H9 (cell line): ENCODE measurements at regions not wholly inside any gene's neighbourhood (a gene's known extent, or its start where the extent isn't known, plus 50 kb on each side); places are given as distances from the start of the nearest gene placed in this dataset.

ENCODE experiments used
- DNase-seq: peaks from one replicate; pipeline ENCODE4 v3.0.0-alpha.2; 2017
- H2AFZ ChIP-seq: one replicate; pipeline ENCODE4 v1.6.1; 2013; ENCODE audit warnings: mild to moderate bottlenecking, low read length, control low read depth, moderate library complexity
- H2AK5ac ChIP-seq: 2 replicates; pipeline ENCODE4 v1.6.1; 2013; ENCODE audit warnings: low read length, control low read depth, mixed read lengths; ENCODE audit not compliant: insufficient read length
- H2BK120ac ChIP-seq: one replicate; pipeline ENCODE4 v1.6.1; 2013; ENCODE audit warnings: low read depth, mild to moderate bottlenecking, low read length, control low read depth, inconsistent platforms; ENCODE audit not compliant: poor library complexity, severe bottlenecking
- H2BK12ac ChIP-seq: 2 replicates; pipeline ENCODE4 v1.6.1; 2013; ENCODE audit warnings: low read length, control low read depth, mixed read lengths, low read depth; ENCODE audit not compliant: insufficient read length
- H2BK15ac ChIP-seq: 2 replicates; pipeline ENCODE4 v1.6.1; 2013; ENCODE audit warnings: low read depth, low read length, control low read depth
- H2BK20ac ChIP-seq: one replicate; pipeline ENCODE4 v1.6.1; 2013; ENCODE audit warnings: low read depth, mild to moderate bottlenecking, low read length, control low read depth, inconsistent platforms; ENCODE audit not compliant: poor library complexity, severe bottlenecking
- H2BK5ac ChIP-seq: 2 replicates; pipeline ENCODE4 v1.6.1; 2013; ENCODE audit warnings: low read length, control low read depth, mixed read lengths; ENCODE audit not compliant: insufficient read length
- H3K14ac ChIP-seq: 2 replicates; pipeline ENCODE4 v1.6.1; 2013; ENCODE audit warnings: low read length, control low read depth; ENCODE audit not compliant: insufficient read depth
- H3K18ac ChIP-seq: 2 replicates; pipeline ENCODE4 v1.6.1; 2013; ENCODE audit warnings: low read depth, mild to moderate bottlenecking, mixed read lengths, low read length, control low read depth; ENCODE audit not compliant: insufficient read length
- H3K23ac ChIP-seq: 2 replicates; pipeline ENCODE4 v1.6.1; 2013; ENCODE audit warnings: low read length, control low read depth, mixed read lengths, low read depth; ENCODE audit not compliant: insufficient read length
- H3K23me2 ChIP-seq: 2 replicates; pipeline ENCODE4 v1.6.1; 2013; ENCODE audit warnings: low read depth, mild to moderate bottlenecking, mixed read lengths, low read length, control low read depth; ENCODE audit not compliant: insufficient read length, poor library complexity, severe bottlenecking
- H3K27ac ChIP-seq: 2 replicates; pipeline ENCODE4 v1.5.1; 2013; ENCODE audit warnings: low read length, control low read depth, mixed read lengths, low read depth; ENCODE audit not compliant: insufficient read length
- H3K27me3 ChIP-seq: 2 replicates; pipeline ENCODE4 v1.6.1; 2013; ENCODE audit warnings: low read length, control low read depth, inconsistent platforms; ENCODE audit not compliant: insufficient read depth
- H3K4ac ChIP-seq: 2 replicates; pipeline ENCODE4 v1.6.1; 2013; ENCODE audit warnings: low read depth, mild to moderate bottlenecking, control low read depth, inconsistent platforms, low read length, moderate library complexity
- H3K4me1 ChIP-seq: 2 replicates; pipeline ENCODE4 v1.6.1; 2013; ENCODE audit warnings: low read length, control low read depth, inconsistent platforms; ENCODE audit not compliant: insufficient read depth
- H3K4me2 ChIP-seq: 2 replicates; pipeline ENCODE4 v1.6.1; 2013; ENCODE audit warnings: low read length, control low read depth, mixed read lengths; ENCODE audit not compliant: insufficient read length, insufficient read depth
- H3K56ac ChIP-seq: 2 replicates; pipeline ENCODE4 v1.6.1; 2013; ENCODE audit warnings: low read depth, mild to moderate bottlenecking, mixed read lengths, low read length, control low read depth; ENCODE audit not compliant: insufficient read length
- H3K79me1 ChIP-seq: 2 replicates; pipeline ENCODE4 v1.6.1; 2013; ENCODE audit warnings: low read depth, mild to moderate bottlenecking, moderate library complexity, low read length, control low read depth, inconsistent platforms; ENCODE audit not compliant: insufficient read depth, poor library complexity, severe bottlenecking
- H3K79me2 ChIP-seq: 2 replicates; pipeline ENCODE4 v1.6.1; 2013; ENCODE audit warnings: low read length, control low read depth, inconsistent platforms; ENCODE audit not compliant: insufficient read depth
- H3K9ac ChIP-seq: 2 replicates; pipeline ENCODE4 v1.6.1; 2013; ENCODE audit warnings: low read length, control low read depth, mixed read lengths; ENCODE audit not compliant: insufficient read length; ENCODE audit errors: extremely low read depth
- H3K9me3 ChIP-seq: one replicate; pipeline ENCODE4 v1.6.1; 2013; ENCODE audit warnings: low read depth, low read length, inconsistent platforms; ENCODE audit not compliant: control insufficient read depth
- H3T11ph ChIP-seq: one replicate; pipeline ENCODE4 v1.6.1; 2013; ENCODE audit warnings: mild to moderate bottlenecking, low read length, control low read depth, inconsistent platforms
- H4K20me1 ChIP-seq: one replicate; pipeline ENCODE4 v1.6.1; 2013; ENCODE audit not compliant: control insufficient read depth, insufficient read length, insufficient read depth
- H4K5ac ChIP-seq: 2 replicates; pipeline ENCODE4 v1.6.1; 2013; ENCODE audit warnings: low read depth, mild to moderate bottlenecking, mixed read lengths, low read length, control low read depth; ENCODE audit not compliant: insufficient read length
- H4K8ac ChIP-seq: replicated peaks from 2 replicates; pipeline ENCODE4 v1.6.1; 2013; ENCODE audit warnings: low read length, control low read depth, mixed read lengths, low read depth; ENCODE audit not compliant: insufficient read length
- H4K91ac ChIP-seq: 2 replicates; pipeline ENCODE4 v1.6.1; 2013; ENCODE audit warnings: low read depth, mild to moderate bottlenecking, moderate library complexity, mixed read lengths, low read length, control low read depth; ENCODE audit not compliant: insufficient read length
- H3K27ac Mint-ChIP-seq, 3 experiments: 2 replicates in 2 of 3; 3 replicates in 1 of 3; pipeline ENCODE4 v1.8.0; 2020 to 2021; ENCODE audit warnings: mixed read lengths in 3 of 3, mild to moderate bottlenecking in 1 of 3, moderate library complexity in 1 of 3
- H3K27me3 Mint-ChIP-seq: 2 replicates; pipeline ENCODE4 v1.8.0; 2021; ENCODE audit warnings: low read depth, mild to moderate bottlenecking, moderate library complexity, mixed read lengths
- H3K36me3 Mint-ChIP-seq, 3 experiments: 2 replicates in 2 of 3; 3 replicates in 1 of 3; pipeline ENCODE4 v1.8.0; 2020 to 2021; ENCODE audit warnings: low read depth in 3 of 3, mixed read lengths in 3 of 3; ENCODE audit not compliant: insufficient read depth in 1 of 3
- H3K4me1 Mint-ChIP-seq, 2 experiments: 2 replicates each; pipeline ENCODE4 v1.8.0; 2020; ENCODE audit warnings: mixed read lengths in 2 of 2
- H3K4me3 Mint-ChIP-seq, 2 experiments: 2 replicates in 1 of 2; 3 replicates in 1 of 2; pipeline ENCODE4 v1.8.0; 2020 to 2021; ENCODE audit warnings: mild to moderate bottlenecking in 2 of 2, mixed read lengths in 2 of 2, moderate library complexity in 1 of 2
- H3K9me3 Mint-ChIP-seq, 2 experiments: 2 replicates in 1 of 2; 3 replicates in 1 of 2; pipeline ENCODE4 v1.8.0; 2020; ENCODE audit warnings: mild to moderate bottlenecking in 2 of 2, mixed read lengths in 2 of 2, moderate library complexity in 1 of 2
- CTCF ChIP-seq: fragments of 200-600 bp; sonication (generic); conservative IDR thresholded peaks from 3 replicates; pipeline ENCODE4 v1.8.0; 2021; ENCODE audit warnings: antibody characterized with exemption, mild to moderate bottlenecking
- WGBS: extraction: QIAGEN DNeasy Blood & Tissue Kit; methylation state at CpG from one replicate; pipeline ENCODE4 v1.1.7; 2013; ENCODE audit warnings: missing lambda C conversion rate, low lambda C conversion rate, mixed read lengths; ENCODE audit not compliant: insufficient read length; ENCODE audit errors: extremely low coverage; 5-methylcytosine and 5-hydroxymethylcytosine counted together

GRCh38 chr5:33072296-33072695 is 361.2 kb downstream of the NPR3 start:
- Histone ChIP-seq H3K79me1 (no peaks in the 10 kb centered on the region), H2BK12ac (no peak overlapping the region), H2AFZ (no peak overlapping the region), H3K9ac (no peak overlapping the region), H3K9me3 (no peaks in the 10 kb centered on the region), H3K18ac (no peak overlapping the region), H2BK5ac (no peak overlapping the region), H3K27ac (no peak overlapping the region), H2BK20ac (no peak overlapping the region), H3K14ac (no peak overlapping the region), H2BK15ac (no peak overlapping the region), H4K8ac (no peak overlapping the region), H3T11ph (no peak overlapping the region), H3K4me2 (no peak overlapping the region), H2BK120ac (no peak overlapping the region), H4K5ac (no peak overlapping the region), H3K27me3 (no peaks in the 10 kb centered on the region), H2AK5ac (no peak overlapping the region), H3K79me2 (no peaks in the 10 kb centered on the region), H3K4me1 (no peaks in the 10 kb centered on the region), H3K56ac (no peak overlapping the region), H3K23me2 (no peaks in the 10 kb centered on the region), H3K4ac (no peak overlapping the region), H4K20me1 (no peaks in the 10 kb centered on the region), H3K23ac (no peak overlapping the region), H4K91ac (no peak overlapping the region)
- H3K4me3 Mint-ChIP-seq = no peak overlapping the region
- no peak overlapping the region for H3K27ac Mint-ChIP-seq
- no peak for TF ChIP-seq CTCF
- H3K9me3 Mint-ChIP-seq = peaks cover 0 to 3% of the 10 kb centered on the region in 2 experiments; a peak in 3 of 5 replicates
- no peak for DNase-seq
- no peaks in the 10 kb centered on the region for H3K27me3 Mint-ChIP-seq
- no CpG with 5 or more reads among the region's 4 CpGs for WGBS
- H3K36me3 Mint-ChIP-seq = 0 out of 7 replicates have a peak, but pooled peaks cover 0 to 4% (median 0%) of the 10 kb centered on the region in 3 experiments
- peaks cover 0 to 8% of the 10 kb centered on the region in 2 experiments; a peak in 1 of 4 replicates for H3K4me1 Mint-ChIP-seq
